GM12801 (cell line): ENCODE measurements at regions not wholly inside any gene's neighbourhood (a gene's known extent, or its start where the extent isn't known, plus 50 kb on each side); places are given as distances from the start of the nearest gene placed in this dataset.

Experiments
- TF ChIP-seq, protein P1 (sequence below): IDR thresholded peaks from one replicate; pipeline ENCODE4 v1.5.1; 2011; ENCODE audit warnings: control low read depth; ENCODE audit not compliant: insufficient read length; ENCODE audit errors: extremely low read depth

DNA sequence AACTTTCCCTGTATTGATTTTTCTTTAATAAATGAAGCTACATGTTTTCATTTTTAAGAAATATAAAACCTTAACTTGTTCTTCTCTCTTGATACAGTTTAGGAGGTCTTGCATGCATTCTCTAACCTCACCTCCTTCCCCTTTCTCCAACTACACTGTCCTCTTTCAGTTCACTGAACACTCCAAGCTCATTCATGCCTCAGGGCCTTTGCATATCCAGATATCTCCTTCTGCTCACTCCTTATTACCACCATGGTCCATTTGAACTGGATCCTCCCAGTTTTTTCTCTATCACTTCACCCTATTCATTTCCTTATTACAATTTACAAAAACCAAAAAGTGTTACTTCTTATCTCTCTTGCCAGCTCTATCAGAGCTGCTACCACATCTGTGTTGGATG is 242.9 kb upstream of the PLEKHG7 start:
- TF ChIP-seq, protein P1, sequence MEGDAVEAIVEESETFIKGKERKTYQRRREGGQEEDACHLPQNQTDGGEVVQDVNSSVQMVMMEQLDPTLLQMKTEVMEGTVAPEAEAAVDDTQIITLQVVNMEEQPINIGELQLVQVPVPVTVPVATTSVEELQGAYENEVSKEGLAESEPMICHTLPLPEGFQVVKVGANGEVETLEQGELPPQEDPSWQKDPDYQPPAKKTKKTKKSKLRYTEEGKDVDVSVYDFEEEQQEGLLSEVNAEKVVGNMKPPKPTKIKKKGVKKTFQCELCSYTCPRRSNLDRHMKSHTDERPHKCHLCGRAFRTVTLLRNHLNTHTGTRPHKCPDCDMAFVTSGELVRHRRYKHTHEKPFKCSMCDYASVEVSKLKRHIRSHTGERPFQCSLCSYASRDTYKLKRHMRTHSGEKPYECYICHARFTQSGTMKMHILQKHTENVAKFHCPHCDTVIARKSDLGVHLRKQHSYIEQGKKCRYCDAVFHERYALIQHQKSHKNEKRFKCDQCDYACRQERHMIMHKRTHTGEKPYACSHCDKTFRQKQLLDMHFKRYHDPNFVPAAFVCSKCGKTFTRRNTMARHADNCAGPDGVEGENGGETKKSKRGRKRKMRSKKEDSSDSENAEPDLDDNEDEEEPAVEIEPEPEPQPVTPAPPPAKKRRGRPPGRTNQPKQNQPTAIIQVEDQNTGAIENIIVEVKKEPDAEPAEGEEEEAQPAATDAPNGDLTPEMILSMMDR, result no peak

DNA sequence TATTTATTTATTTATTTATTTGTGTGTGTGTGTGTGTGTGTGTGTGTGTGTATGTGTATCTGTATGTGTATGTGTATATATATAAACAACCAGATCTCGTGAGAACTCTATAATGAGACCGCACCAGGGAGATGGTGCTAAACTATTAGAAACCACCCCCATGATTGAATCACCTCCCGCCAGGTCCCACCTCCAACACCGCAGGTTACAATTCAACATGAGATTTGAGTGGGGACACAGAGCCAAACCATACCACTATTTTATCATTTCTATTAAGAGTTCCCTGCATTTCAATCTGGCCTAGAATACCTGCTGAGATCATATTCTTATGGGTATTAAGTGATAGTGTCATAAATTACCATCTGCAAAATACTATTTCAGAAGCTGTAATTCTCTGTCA is 243.8 kb upstream of the PLEKHG7 start:
- TF ChIP-seq, protein P1, result no peak

DNA sequence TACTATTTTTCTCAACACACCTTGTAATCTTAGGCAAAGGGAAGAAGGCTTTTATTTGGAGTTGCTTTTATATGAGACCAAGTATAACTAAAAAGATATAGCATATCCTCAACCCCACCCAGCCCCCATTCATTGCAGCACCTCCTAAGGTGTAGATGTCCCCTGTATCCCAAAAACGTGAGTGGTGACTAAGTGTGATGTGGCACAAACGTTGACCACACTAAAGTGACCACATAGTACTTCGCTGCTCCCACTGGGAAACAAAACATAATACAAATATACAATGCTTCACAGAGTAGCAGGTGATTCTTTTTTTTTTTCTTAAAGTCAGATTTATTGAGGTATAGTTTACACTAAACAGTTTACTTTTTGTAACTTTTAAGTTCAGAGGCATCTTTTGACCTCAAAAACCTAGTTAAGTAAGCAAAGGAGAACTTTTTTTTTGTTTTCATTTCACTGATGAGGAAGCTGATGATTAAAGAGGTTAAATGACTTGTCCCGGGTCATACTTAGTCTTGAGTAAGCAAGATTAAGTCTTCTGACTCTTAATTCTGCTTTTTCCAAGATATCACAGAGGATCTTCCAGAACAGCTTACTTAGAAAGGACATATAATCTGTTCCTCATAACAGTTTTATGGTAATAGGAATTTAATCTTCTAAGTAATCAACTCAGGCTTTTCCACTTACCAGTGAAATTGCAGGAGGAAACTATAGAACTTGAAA is 245.2 kb upstream of the PLEKHG7 start:
- TF ChIP-seq, protein P1, result no peak

DNA sequence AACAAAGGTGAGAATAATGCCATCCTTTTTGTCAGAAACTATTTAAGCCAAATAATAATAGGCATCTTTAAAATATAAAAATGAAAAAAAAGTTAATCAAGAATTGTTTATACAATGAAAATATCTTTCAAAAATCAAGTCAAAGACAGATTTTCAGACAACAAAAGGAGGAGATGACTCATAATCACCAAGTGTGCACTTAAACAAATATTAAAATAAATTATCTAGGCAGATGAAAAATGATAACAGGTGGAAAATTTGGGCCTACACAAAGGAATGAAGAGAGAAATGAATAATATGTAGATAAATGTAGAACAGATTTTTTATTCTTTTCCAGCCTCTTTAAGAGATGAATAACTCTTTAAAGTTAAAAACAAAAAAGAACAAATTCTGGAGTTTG is 250.0 kb upstream of the PLEKHG7 start:
- TF ChIP-seq, protein P1, result no peak

DNA sequence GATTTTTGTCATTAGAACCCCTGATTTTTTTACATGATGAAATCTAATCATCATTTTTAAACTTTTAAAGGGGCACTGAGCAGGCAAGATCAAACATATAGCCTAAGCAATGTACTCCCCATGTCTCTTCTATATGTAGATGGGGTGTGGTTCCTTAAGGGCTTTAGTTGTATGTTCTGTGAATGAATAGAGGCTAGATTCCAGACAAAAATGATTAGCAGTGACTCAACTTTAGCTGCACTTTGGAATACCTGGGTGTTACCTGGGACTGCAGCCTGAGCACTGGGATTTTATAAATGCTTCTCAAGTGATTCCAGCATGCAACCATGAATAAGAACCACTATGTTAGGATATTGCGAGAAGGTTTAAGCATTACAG is 256.7 kb upstream of the PLEKHG7 start:
- TF ChIP-seq, protein P1, result no peak

DNA sequence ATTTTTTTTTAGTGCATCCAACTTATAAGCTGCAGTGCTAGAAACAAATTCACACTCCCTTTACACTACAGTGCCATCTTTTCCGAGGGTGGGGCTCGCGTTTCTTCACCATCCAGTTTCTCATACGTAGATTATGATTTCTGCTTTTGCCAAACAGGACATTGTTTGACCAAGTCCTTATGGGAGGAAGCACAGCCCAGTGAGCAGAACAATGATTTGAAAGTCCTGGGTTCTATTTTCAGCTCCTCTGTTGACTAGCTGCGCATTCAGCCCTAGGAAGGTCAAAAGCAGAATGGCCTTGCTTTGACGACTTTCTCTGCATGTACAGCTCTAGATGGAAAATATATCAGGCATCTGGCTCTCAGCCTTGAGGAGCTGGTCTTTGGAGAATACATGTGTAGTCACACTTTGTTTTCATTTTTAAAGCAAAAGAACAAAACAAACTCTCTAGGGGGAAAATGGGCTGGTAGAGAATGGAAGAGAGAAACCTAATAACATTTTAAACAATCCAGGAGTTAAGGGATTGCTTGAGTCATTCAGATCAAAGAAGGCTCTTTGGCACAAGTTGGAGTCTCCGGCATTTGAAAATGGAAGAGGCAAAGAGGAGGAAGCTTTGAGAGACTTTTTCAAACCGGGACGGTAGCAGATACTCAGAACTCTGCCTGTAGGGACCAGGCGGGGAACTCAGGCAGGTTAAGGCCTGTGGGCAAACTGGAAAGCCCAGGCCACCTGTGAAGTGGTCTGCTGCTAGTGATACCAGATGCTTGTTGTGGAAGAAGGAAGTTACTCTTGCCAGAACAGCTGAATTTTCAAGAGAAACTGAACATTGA is 257.3 kb upstream of the PLEKHG7 start:
- TF ChIP-seq, protein P1, result no peak

DNA sequence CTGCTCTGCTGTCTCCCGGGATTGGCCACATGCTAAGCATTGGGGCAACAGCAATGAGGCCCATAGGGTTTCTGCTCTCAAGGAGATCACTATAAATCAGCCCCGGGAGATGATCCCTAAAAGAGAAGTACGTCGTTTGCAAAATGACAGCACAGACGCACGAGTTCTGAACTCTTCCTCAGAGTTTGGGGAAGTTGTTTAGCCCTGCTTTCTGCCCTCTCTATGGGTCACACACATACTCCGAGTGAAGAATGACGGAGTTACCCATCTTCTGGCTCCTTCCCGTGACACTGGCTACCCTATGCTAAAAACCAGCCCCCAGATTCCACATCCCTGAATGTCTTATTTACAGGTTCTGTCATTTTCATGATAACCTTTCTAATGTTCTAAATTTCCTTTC is 258.0 kb upstream of the PLEKHG7 start:
- TF ChIP-seq, protein P1, result no peak
